H1 (cell line): ENCODE measurements at regions not wholly inside any gene's neighbourhood (a gene's known extent, or its start where the extent isn't known, plus 50 kb on each side); places are given as distances from the start of the nearest gene placed in this dataset.

Experiments
- CTCF ChIA-PET: fragments of 300-600 bp; sonication (Branson Sonifier 250); formaldehyde crosslinking; loops from one replicate; lab custom pipeline; 2021; ENCODE audit not compliant: partially characterized antibody; lab: Charles Lee
- POLR2A ChIA-PET: fragments of 300-600 bp; sonication (Branson Sonifier 250); formaldehyde crosslinking; loops from one replicate; lab custom pipeline; 2021; ENCODE audit warnings: inconsistent platforms; ENCODE audit not compliant: partially characterized antibody; lab: Charles Lee
- DNase-seq, 2 experiments: peaks; one replicate each; pipeline versions ENCODE4 v3.0.0 to v3.0.0-alpha.2; 2010 to 2022; ENCODE audit warnings: low spot score in 2 of 2, low read depth in 1 of 2, mixed read lengths in 1 of 2
- FAIRE-seq: peaks from 2 replicates; lab custom pipeline; 2011; peaks lifted over from hg19 to GRCh38; lab: Jason Lieb, UNC
- H2AFZ ChIP-seq: 2 replicates; pipeline ENCODE4 v1.8.1; 2012; ENCODE audit warnings: low read length, inconsistent platforms
- H2AK5ac ChIP-seq: 2 replicates; pipeline ENCODE4 v1.6.1; 2013; ENCODE audit warnings: low read depth, low read length
- H2BK120ac ChIP-seq: replicated peaks from 2 replicates; pipeline ENCODE3; 2013; ENCODE audit warnings: low read depth, low read length, inconsistent platforms
- H2BK12ac ChIP-seq: 2 replicates; pipeline ENCODE4 v1.6.1; 2013; ENCODE audit warnings: low read depth, low read length
- H2BK15ac ChIP-seq: 2 replicates; pipeline ENCODE4 v1.6.1; 2013; ENCODE audit warnings: low read length
- H2BK20ac ChIP-seq: 2 replicates; pipeline ENCODE4 v1.6.1; 2013; ENCODE audit warnings: low read length
- H2BK5ac ChIP-seq: 2 replicates; pipeline ENCODE4 v1.6.1; 2013; ENCODE audit warnings: low read depth, low read length
- H3K14ac ChIP-seq: 2 replicates; pipeline ENCODE4 v1.6.1; 2013; ENCODE audit warnings: inconsistent platforms; ENCODE audit not compliant: insufficient read length
- H3K18ac ChIP-seq: 2 replicates; pipeline ENCODE4 v1.6.1; 2013; ENCODE audit warnings: low read length; ENCODE audit errors: extremely low read depth
- H3K23ac ChIP-seq: 2 replicates; pipeline ENCODE4 v1.6.1; 2013; ENCODE audit warnings: inconsistent platforms; ENCODE audit not compliant: insufficient read length
- H3K23me2 ChIP-seq: 2 replicates; pipeline ENCODE4 v1.6.1; 2013; ENCODE audit warnings: low read depth, low read length
- H3K27ac ChIP-seq: 2 replicates; pipeline ENCODE4 v1.6.1; 2011; ENCODE audit warnings: low read depth, low read length, inconsistent platforms
- H3K27me3 ChIP-seq, 4 experiments: replicated peaks in 1 of 4; 1 replicate in 1 of 4; 2 replicates in 3 of 4; pipeline versions ENCODE4 v1.6.1 to v1.8.1; 2011 to 2013; ENCODE audit warnings: low read length in 3 of 4, mild to moderate bottlenecking in 3 of 4, inconsistent platforms in 2 of 4, mixed read lengths in 2 of 4, moderate library complexity in 1 of 4; ENCODE audit not compliant: control insufficient read depth in 3 of 4, insufficient read depth in 3 of 4; ENCODE audit errors: extremely low read depth in 1 of 4
- H3K36me3 ChIP-seq, 4 experiments: 2 replicates each; pipeline versions ENCODE4 v1.6.1 to v1.8.1; 2011 to 2013; ENCODE audit warnings: mild to moderate bottlenecking in 4 of 4, low read length in 3 of 4, moderate library complexity in 2 of 4, control low read depth in 1 of 4, inconsistent platforms in 1 of 4; ENCODE audit not compliant: insufficient read depth in 4 of 4, control insufficient read depth in 2 of 4
- H3K4ac ChIP-seq: replicated peaks from 2 replicates; pipeline ENCODE3; 2013; ENCODE audit warnings: low read length, low read depth, mixed read lengths, inconsistent platforms; ENCODE audit not compliant: insufficient read length
- H3K4me1 ChIP-seq, 4 experiments: replicated peaks in 1 of 4; 1 replicate in 1 of 4; 2 replicates in 3 of 4; pipeline versions ENCODE4 v1.6.1 to v1.8.1; 2011 to 2013; ENCODE audit warnings: low read length in 3 of 4, inconsistent platforms in 2 of 4, mixed read lengths in 1 of 4; ENCODE audit not compliant: insufficient read depth in 4 of 4, control insufficient read depth in 3 of 4
- H3K4me2 ChIP-seq, 2 experiments: 2 replicates each; pipeline versions ENCODE4 v1.6.1 to v1.8.1; 2011 to 2013; ENCODE audit warnings: low read depth in 2 of 2, low read length in 2 of 2, control low read depth in 1 of 2, inconsistent platforms in 1 of 2, mild to moderate bottlenecking in 1 of 2; ENCODE audit not compliant: insufficient read depth in 1 of 2
- H3K4me3 ChIP-seq, 4 experiments: fragments of 200-600, 300-600 bp in 1 of 4; sonication (generic), shearing (Covaris generic), sonication (Bioruptor Twin) in 1 of 4; 2 replicates each; pipeline versions ENCODE4 v1.5.1 to v1.8.1; 2011 to 2016; ENCODE audit warnings: low read length in 4 of 4, low read depth in 3 of 4, control low read depth in 2 of 4, inconsistent platforms in 2 of 4, mild to moderate bottlenecking in 2 of 4, mixed read lengths in 1 of 4, moderate library complexity in 1 of 4; ENCODE audit not compliant: insufficient read depth in 2 of 4; ENCODE audit errors: extremely low read depth in 1 of 4
- H3K56ac ChIP-seq: replicated peaks from 2 replicates; pipeline ENCODE3; 2013; ENCODE audit warnings: low read depth, mild to moderate bottlenecking, mixed read lengths, low read length, inconsistent platforms; ENCODE audit not compliant: insufficient read length
- H3K79me1 ChIP-seq: 2 replicates; pipeline ENCODE4 v1.6.1; 2013; ENCODE audit warnings: low read depth, low read length, control low read depth
- H3K79me2 ChIP-seq, 2 experiments: 2 replicates each; pipeline versions ENCODE4 v1.6.1 to v1.8.1; 2012 to 2013; ENCODE audit warnings: low read length in 2 of 2, mild to moderate bottlenecking in 2 of 2, inconsistent platforms in 1 of 2; ENCODE audit not compliant: insufficient read depth in 2 of 2, control insufficient read depth in 1 of 2
- H3K9ac ChIP-seq, 4 experiments: replicated peaks in 1 of 4; 1 replicate in 1 of 4; 2 replicates in 3 of 4; pipeline versions ENCODE4 v1.6.1 to v1.8.1; 2011 to 2013; ENCODE audit warnings: low read depth in 3 of 4, low read length in 3 of 4, control low read depth in 2 of 4, mild to moderate bottlenecking in 2 of 4, moderate library complexity in 2 of 4, inconsistent platforms in 1 of 4; ENCODE audit errors: extremely low read depth in 1 of 4
- H3K9me3 ChIP-seq, 2 experiments: 2 replicates each; pipeline versions ENCODE4 v1.6.1 to v1.8.1; 2012 to 2013; ENCODE audit warnings: mild to moderate bottlenecking in 2 of 2, moderate library complexity in 2 of 2, control low read depth in 1 of 2, inconsistent platforms in 1 of 2, low read depth in 1 of 2, low read length in 1 of 2, mixed read lengths in 1 of 2; ENCODE audit not compliant: insufficient read depth in 2 of 2
- H4K20me1 ChIP-seq, 2 experiments: replicated peaks in 1 of 2; 2 replicates each; pipeline versions ENCODE3 to v1.8.1; 2011 to 2013; ENCODE audit warnings: inconsistent platforms in 2 of 2, low read length in 2 of 2, mild to moderate bottlenecking in 1 of 2; ENCODE audit not compliant: insufficient read depth in 2 of 2, control insufficient read depth in 1 of 2
- H4K5ac ChIP-seq: 2 replicates; pipeline ENCODE4 v1.6.1; 2013; ENCODE audit warnings: low read length, low read depth, mixed read lengths, inconsistent platforms; ENCODE audit not compliant: insufficient read length
- H4K8ac ChIP-seq: 2 replicates; pipeline ENCODE4 v1.8.0; 2013; ENCODE audit warnings: mild to moderate bottlenecking, moderate library complexity, low read length, inconsistent platforms; ENCODE audit not compliant: insufficient read depth; ENCODE audit errors: extremely low read depth
- H4K91ac ChIP-seq: replicated peaks from 2 replicates; pipeline ENCODE3; 2013; ENCODE audit warnings: low read length, mixed read lengths, inconsistent platforms; ENCODE audit not compliant: insufficient read length
- HDAC6 ChIP-seq: IDR thresholded peaks from one replicate; pipeline ENCODE4 v1.7.1; 2012; ENCODE audit warnings: low read depth, mild to moderate bottlenecking, inconsistent platforms, low read length, moderate library complexity
- RXRA ChIP-seq: IDR thresholded peaks from 2 replicates; pipeline ENCODE4 v1.6.1; 2011; ENCODE audit warnings: low read depth, mild to moderate bottlenecking, low read length, moderate library complexity; ENCODE audit not compliant: insufficient read depth
- TBP ChIP-seq: IDR thresholded peaks from 2 replicates; pipeline ENCODE4 v1.6.1; 2011; ENCODE audit warnings: low read depth, low read length, improper control_type of control experiment
- WGBS, 2 experiments: shearing (Covaris generic) in 1 of 2; methylation state at CpG; one replicate each; pipeline versions ENCODE4 v1.1.6 to v1.1.7; 2013 to 2015; ENCODE audit warnings: low lambda C conversion rate in 2 of 2, mixed read lengths in 2 of 2, inconsistent platforms in 1 of 2, low coverage in 1 of 2, missing lambda C conversion rate in 1 of 2; ENCODE audit not compliant: insufficient replicate concordance in 2 of 2, insufficient coverage in 1 of 2, insufficient read length in 1 of 2; ENCODE audit errors: extremely low coverage in 1 of 2, missing lambda C conversion rate in 1 of 2; 5-methylcytosine and 5-hydroxymethylcytosine counted together

DNA sequence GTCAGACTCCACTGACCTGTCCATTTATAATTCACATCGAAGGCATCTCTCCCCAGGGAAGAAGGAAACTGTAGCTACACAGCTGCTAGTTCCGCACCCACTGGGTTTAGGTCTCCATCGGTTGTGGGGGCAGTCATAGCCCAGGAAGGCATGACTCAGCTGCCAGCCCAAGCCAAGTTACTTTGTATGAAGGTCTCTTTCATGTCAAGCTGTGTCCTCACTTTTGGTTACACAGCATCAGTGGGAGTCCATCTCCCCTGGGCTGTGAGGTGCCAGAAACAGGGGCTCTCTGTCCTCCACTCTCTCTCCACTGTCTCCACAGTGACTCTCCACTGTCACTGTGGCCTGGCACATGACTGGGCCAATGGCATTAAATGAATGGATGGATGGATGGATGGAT is 585.2 kb downstream of the BRD1 start:
- no peak overlapping the region for H2BK120ac ChIP-seq
- H3K4me1 ChIP-seq, result no peaks in the 10 kb centered on the region; a peak in 1 of 7 replicates
- no peak overlapping the region for H4K8ac ChIP-seq
- no peak overlapping the region for H3K4ac ChIP-seq
- no peak overlapping the region for H2BK12ac ChIP-seq
- H4K91ac ChIP-seq, result no peak overlapping the region
- no peak overlapping the region for H2AFZ ChIP-seq
- no peaks in the 10 kb centered on the region for H3K9me3 ChIP-seq
- WGBS, 2 experiments, result 84% methylated on average over 3 of the region's 3 CpGs; no CpG with 5 or more reads in 1 of the 2 experiments
- no peak overlapping the region for H3K56ac ChIP-seq
- FAIRE-seq, result no peak
- H2AK5ac ChIP-seq, result no peak overlapping the region
- no peaks in the 10 kb centered on the region for H3K79me1 ChIP-seq
- POLR2A ChIA-PET, result no interaction called here
- H3K27me3 ChIP-seq, result no peaks in the 10 kb centered on the region
- H3K9ac ChIP-seq, result no peak overlapping the region
- no peak overlapping the region for H2BK20ac ChIP-seq
- H3K27ac ChIP-seq, result no peak overlapping the region
- H3K23me2 ChIP-seq, result peaks cover 8% of the 10 kb centered on the region; the same call in 1 of the 2 replicates
- H3K36me3 ChIP-seq, result no peaks in the 10 kb centered on the region
- no peaks in the 10 kb centered on the region for H3K79me2 ChIP-seq
- TF ChIP-seq HDAC6 (no peak), RXRA (no peak), TBP (no peak)
- no peak overlapping the region for H4K5ac ChIP-seq
- CTCF ChIA-PET, result interaction anchor here (0.6 to 1.1 kb wide), 2 partner anchors 62 to 1621 kb away, joined by 3 read pairs; no protein-coding TSS in a partner anchor
- H3K4me2 ChIP-seq, result no peak overlapping the region
- no peak for DNase-seq
- H3K23ac ChIP-seq, result no peak overlapping the region
- H3K14ac ChIP-seq, result no peak overlapping the region
- no peak overlapping the region for H2BK5ac ChIP-seq
- no peaks in the 10 kb centered on the region for H4K20me1 ChIP-seq
- no peak overlapping the region for H3K18ac ChIP-seq
- H3K4me3 ChIP-seq, result no peak overlapping the region
- H2BK15ac ChIP-seq, result no peak overlapping the region
